Ramos (cell line): ENCODE measurements at regions not wholly inside any gene's neighbourhood (a gene's known extent, or its start where the extent isn't known, plus 50 kb on each side); places are given as distances from the start of the nearest gene placed in this dataset.
"Not testable (repeated sequence)": the region's sequence is repeated elsewhere in the genome, so short reads cannot be mapped to it uniquely, and the experiment has no call there.

Experiments used
- in situ Hi-C: fragments of 300-500 bp; cut with MboI; formaldehyde crosslinking; loops from one replicate; pipeline ENCODE4 v1.14.3; 2022; ENCODE audit warnings: low sequenced_read_pairs; ENCODE audit not compliant: unreplicated experiment

GRCh38 chr9:22216730-22217172, 207.6 kb upstream of the CDKN2B start:
- in situ Hi-C loops: no loop called here

- in situ Hi-C loops: no loop called here
Observed at GRCh38 chr9:22217254-22217653, 208.1 kb upstream of the CDKN2B start.

- in situ Hi-C loops: not testable (repeated sequence)
Observed at GRCh38 chr9:22225856-22226255, 216.8 kb upstream of the CDKN2B start.

- in situ Hi-C loops: no loop called here
Observed at GRCh38 chr9:22227986-22228385, 218.6 kb upstream of the DMRTA1 start.

- in situ Hi-C loops: no loop called here
Observed at GRCh38 chr9:22228542-22228941, 218.1 kb upstream of the DMRTA1 start.

DNA sequence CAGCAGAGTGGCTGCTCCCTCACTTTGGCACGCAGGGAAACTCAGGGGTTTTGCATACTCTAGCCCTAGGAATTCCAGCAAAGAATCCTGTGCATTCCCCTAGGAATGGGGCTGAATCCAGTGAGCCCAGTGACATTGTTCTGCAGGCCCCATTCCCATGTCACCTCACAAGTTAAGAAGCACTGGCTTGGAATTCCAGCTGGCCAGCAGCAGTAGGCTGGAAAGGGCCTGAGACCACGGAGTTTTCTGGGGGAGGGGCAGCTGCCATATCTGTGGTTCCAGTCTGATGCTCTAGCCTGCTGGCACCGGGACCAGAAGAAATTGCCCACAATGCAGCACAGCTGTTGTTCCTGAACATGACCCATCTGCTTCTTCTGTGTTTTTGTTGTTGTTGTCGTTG, 217.6 kb upstream of the DMRTA1 start:
- in situ Hi-C loops: no loop called here

- in situ Hi-C loops: loop anchor here (10.0 kb wide), 1 partner anchor 417 kb away; no protein-coding TSS in a partner anchor
Observed at GRCh38 chr9:22231309-22231708, 215.3 kb upstream of the DMRTA1 start.

DNA sequence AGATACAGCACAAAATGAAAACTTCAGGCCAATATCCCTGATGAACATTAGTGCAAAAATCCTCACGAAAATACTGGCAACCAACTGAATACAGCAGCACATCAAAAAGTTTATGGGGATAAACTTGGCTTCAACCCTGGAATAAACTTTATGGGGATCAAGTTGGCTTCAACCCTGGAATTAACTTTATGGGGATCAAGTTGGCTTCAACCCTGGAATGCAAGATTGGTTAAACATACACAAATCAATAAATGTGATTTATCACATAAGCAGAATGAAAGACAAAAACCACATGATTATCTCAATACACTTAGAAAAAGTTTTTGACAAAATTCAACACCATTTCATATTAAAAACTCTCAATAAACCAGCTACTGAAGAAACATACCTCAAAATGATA, 213.7 kb upstream of the DMRTA1 start:
- in situ Hi-C loops: loop anchor here (10.0 kb wide), 1 partner anchor 418 kb away; no protein-coding TSS in a partner anchor

GRCh38 chr9:22237497-22238363, 208.9 kb upstream of the DMRTA1 start:
- in situ Hi-C loops: loop anchor here (10.0 kb wide), 1 partner anchor 423 kb away; no protein-coding TSS in a partner anchor

GRCh38 chr9:22238809-22239684, 207.6 kb upstream of the DMRTA1 start:
- in situ Hi-C loops: loop anchor here (10.0 kb wide), 1 partner anchor 424 kb away; no protein-coding TSS in a partner anchor

- in situ Hi-C loops: no loop called here
Observed at GRCh38 chr9:22240619-22241018, 206.0 kb upstream of the DMRTA1 start.

DNA sequence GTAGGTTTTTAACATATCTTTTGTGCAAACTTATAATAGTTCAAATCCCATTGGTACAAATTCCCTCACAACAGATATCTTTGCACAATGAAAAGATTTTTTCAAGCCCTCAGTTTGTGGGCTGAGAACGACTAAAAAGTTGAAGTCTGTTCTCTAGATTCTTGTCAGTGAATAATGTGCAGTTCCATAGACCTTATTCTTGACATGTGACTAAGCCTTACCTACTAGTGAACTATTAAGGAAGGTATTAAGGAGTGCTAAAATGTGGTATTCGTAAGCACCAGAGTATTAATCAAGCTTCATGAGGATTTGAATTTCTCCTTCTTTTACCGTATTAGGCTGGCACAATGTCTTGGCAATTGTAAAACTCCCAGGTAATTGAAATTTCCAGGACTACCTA, 205.6 kb upstream of the DMRTA1 start:
- in situ Hi-C loops: no loop called here

DNA sequence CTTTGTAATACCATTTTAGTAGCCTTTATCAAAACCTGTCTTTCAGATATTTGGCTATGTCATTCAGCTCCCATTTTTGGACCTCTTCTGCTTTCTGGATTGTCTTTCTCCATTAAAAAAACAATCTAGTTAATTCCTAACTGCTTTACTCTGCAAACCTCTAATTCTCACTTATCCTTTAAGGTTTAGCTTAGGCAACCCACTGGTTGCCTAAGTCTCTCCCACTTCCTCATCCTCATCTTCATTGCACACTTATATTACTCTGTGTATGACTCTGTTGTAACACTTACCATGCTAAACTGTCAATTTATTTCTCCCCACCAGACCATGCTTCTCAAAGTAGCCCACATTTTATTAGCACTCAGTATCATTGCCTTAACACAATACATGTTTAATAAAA, 205.0 kb upstream of the DMRTA1 start:
- in situ Hi-C loops: no loop called here

DNA sequence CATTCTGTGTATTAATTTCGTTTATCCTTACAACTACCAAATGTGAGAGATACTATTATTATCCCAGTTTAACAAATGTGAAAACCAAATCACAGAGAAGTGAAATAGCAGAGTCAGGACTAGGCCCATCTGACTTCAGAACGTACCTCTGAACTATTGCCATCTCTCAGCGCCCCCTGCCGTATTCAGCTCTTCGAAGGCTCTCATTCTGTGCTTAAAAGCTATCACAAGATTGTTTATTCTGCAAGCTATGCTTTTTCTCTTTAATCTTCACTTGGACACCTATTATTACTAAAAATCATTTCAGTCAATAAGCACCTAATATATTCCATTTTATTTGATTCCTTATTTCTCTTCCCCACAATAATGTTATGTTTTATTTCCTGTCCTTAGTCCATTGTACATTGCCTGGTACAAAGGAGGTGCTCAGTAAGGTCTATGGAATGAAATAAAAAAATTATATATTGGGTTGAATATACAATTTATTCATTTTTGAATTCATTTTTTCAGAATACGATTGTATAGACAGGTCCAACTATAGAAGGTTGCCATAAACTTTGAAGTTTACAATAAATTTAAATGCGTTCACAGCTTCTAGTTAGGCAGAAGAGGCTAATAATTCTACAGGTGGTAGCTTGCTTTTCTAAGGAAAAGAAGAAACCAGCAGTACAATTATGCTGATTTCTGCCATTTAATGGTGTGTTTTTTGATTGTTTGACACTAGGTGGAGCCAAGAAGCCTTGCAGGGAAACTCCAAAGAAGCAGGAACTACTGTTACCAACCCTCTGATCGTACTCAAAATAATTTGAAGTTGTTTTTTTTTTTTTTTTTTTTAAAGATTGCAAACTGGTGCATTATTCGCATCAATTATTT, 202.2 kb upstream of the DMRTA1 start:
- in situ Hi-C loops: no loop called here

DNA sequence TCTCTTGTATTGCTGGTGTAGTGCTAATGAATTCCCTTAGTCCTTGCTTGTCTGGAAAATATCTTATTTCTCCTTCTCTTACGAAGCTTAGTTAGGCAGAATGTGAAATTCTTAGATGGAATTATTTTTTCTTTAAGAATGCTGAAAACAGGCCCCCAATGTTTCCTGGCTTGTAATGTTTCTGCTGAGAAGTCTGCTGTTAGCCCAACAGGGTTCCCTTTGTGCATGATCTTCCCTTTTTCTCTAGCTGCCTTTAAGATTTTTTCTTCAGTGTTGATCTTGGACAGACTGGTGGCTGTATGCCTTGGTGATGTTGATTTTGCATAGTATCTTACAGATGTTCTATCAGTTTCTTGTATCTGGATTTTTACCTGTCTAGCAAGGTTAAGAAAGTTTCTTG, 191.3 kb upstream of the DMRTA1 start:
- in situ Hi-C loops: no loop called here

- in situ Hi-C loops: no loop called here
Observed at GRCh38 chr9:22256381-22256780, 190.2 kb upstream of the DMRTA1 start.

DNA sequence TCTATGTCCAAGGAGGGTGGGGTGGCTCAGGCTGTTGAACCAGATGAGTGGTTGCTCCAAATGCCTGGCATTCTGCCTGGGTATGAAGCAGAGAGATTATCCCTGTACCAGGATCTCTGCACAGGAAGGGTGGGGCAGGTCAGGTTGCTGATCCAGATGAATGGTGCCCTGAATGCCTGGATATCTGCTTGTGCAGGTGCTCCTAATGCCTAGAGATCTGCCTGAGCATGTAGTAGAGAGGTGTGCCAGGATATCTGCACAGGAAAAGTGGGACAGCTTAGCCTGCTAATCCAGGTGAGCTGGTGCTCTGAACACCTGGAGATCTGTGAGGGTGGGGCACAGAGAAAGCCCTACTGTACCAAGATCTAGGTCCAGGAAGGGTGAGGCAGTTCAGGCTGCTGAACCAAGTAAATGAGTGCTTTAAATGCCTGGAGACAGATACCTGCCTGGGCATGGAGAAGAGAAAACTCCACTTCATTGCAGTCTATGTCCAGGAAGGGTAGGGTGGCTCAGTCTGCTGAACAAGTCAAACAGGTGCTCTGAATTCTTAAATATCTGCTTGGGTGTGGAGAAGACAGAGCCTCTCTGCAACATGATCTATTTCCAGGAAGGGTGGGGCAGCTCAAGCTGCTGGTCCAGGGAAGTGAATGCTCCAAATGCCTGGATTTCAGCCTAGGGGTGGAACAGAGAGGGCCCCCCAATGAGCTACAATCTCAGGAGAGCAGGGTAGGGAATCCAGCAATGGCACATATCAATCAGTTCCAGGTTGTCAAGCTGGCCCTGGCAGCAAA, 189.4 kb upstream of the DMRTA1 start:
- in situ Hi-C loops: no loop called here

DNA sequence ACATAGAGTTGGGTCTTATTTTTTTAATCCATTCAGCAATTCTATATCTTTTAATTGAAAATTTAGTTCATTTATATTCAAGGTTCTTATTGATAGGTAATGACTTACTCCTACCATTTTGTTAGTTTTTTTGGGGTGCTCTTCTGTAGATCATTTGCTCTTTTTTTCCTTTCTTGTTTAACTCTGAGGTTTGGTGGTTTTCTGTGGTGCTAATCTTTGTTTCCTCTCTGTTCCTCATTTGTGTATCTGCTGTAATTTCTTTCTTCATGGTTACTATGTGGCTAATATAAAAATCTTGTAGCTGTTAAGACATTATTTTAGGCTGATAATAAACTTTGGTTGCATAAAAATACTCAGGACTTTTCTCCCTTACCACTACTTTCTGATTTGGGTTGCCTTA, 181.6 kb upstream of the DMRTA1 start:
- in situ Hi-C loops: no loop called here

DNA sequence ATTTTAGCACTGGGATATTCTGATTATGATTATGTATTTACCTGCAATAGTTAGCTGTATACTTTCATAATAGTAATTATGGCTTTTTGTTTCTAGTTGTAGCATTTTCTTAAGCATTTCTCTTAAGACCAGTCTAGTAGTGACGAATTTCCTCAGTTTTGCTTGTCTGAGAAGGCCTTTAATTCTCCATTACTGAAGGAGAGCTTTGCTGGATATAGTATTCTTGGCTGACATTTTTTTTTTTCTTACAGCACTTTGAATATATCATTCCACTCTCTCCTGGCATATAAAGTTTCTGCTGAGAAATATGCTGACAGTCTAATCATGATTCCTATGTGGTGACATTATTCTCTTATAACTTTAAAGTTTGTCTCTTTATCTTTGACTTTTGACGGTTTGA, 181.1 kb upstream of the DMRTA1 start:
- in situ Hi-C loops: no loop called here
